ENCODE measurements at regions not wholly inside any gene's neighbourhood (a gene's known extent, or its start where the extent isn't known, plus 50 kb on each side); places are given as distances from the start of the nearest gene placed in this dataset.

GRCh38 chr17:14482715-14483114 lies 181.8 kb downstream of the HS3ST3B1 start:
- Mint-ChIP-seq H3K27ac (ENCODE audit: unreplicated experiment) (no peak overlapping the region), H3K36me3 (ENCODE audit: insufficient read depth, unreplicated experiment) (peaks cover 5% of the 10 kb centered on the region), H3K4me3 (ENCODE audit: unreplicated experiment) (no peak overlapping the region), H3K4me1 (ENCODE audit: low read depth, unreplicated experiment) (no peaks in the 10 kb centered on the region), H3K9me3 (ENCODE audit: unreplicated experiment) (no peaks in the 10 kb centered on the region), H3K27me3 (ENCODE audit: insufficient read depth, unreplicated experiment) (no peaks in the 10 kb centered on the region)
- ChIA-PET POLR2A (no interaction called here), CTCF (no interaction called here)
- H3K4me3 ChIP-seq (ENCODE audit: low read depth, low read length): no peak overlapping the region
- BruUV-seq (replicated peaks): no TSS peak
- no peaks in the 10 kb centered on the region for H3K9me3 ChIP-seq
- no peaks in the 10 kb centered on the region for H3K4me1 ChIP-seq
- TF ChIP-seq CTCF (IDR thresholded peaks at IDR 0.05; ENCODE audit: insufficient read depth in 1 of 2, low read depth in 1 of 2, low read length in 1 of 2, severe bottlenecking in 1 of 2, unreplicated experiment in 1 of 2): no peak
- no peaks in the 10 kb centered on the region for H3K27me3 ChIP-seq (replicated peaks; ENCODE audit: control insufficient read depth, insufficient read depth, low read length)
- no peak for DNase-seq
- H3K36me3 ChIP-seq (ENCODE audit: control insufficient read depth, insufficient read depth, low read length): no peaks in the 10 kb centered on the region
- intact Hi-C loops (cut with micrococcal nuclease; ENCODE audit: unreplicated experiment): no loop called here

GRCh38 chr17:14481664-14482063 lies 180.8 kb downstream of the HS3ST3B1 start:
- H3K4me3 ChIP-seq (ENCODE audit: low read depth, low read length): no peak overlapping the region
- H3K4me1 ChIP-seq: no peaks in the 10 kb centered on the region
- ChIA-PET CTCF (no interaction called here), POLR2A (no interaction called here)
- no peaks in the 10 kb centered on the region for H3K9me3 Mint-ChIP-seq (ENCODE audit: unreplicated experiment)
- DNase-seq: no peak
- H3K4me3 Mint-ChIP-seq (ENCODE audit: unreplicated experiment): no peak overlapping the region
- no TSS peak for BruUV-seq (replicated peaks)
- no peaks in the 10 kb centered on the region for H3K27me3 ChIP-seq (replicated peaks; ENCODE audit: control insufficient read depth, insufficient read depth, low read length)
- intact Hi-C loops (cut with micrococcal nuclease; ENCODE audit: unreplicated experiment): no loop called here
- no peaks in the 10 kb centered on the region for H3K27me3 Mint-ChIP-seq (ENCODE audit: insufficient read depth, unreplicated experiment)
- no peaks in the 10 kb centered on the region for H3K9me3 ChIP-seq
- H3K4me1 Mint-ChIP-seq (ENCODE audit: low read depth, unreplicated experiment): no peaks in the 10 kb centered on the region
- no peaks in the 10 kb centered on the region for H3K36me3 Mint-ChIP-seq (ENCODE audit: insufficient read depth, unreplicated experiment)
- no peak for TF ChIP-seq CTCF (IDR thresholded peaks at IDR 0.05; ENCODE audit: insufficient read depth in 1 of 2, low read depth in 1 of 2, low read length in 1 of 2, severe bottlenecking in 1 of 2, unreplicated experiment in 1 of 2)
- no peak overlapping the region for H3K27ac Mint-ChIP-seq (ENCODE audit: unreplicated experiment)
- no peaks in the 10 kb centered on the region for H3K36me3 ChIP-seq (ENCODE audit: control insufficient read depth, insufficient read depth, low read length)

- Mint-ChIP-seq H3K27ac (ENCODE audit: unreplicated experiment) (no peak overlapping the region), H3K4me3 (ENCODE audit: unreplicated experiment) (no peak overlapping the region), H3K9me3 (ENCODE audit: unreplicated experiment) (no peaks in the 10 kb centered on the region), H3K27me3 (ENCODE audit: insufficient read depth, unreplicated experiment) (no peaks in the 10 kb centered on the region), H3K4me1 (ENCODE audit: low read depth, unreplicated experiment) (no peaks in the 10 kb centered on the region), H3K36me3 (ENCODE audit: insufficient read depth, unreplicated experiment) (no peaks in the 10 kb centered on the region)
- ChIA-PET POLR2A (no interaction called here), CTCF (no interaction called here)
- H3K36me3 ChIP-seq (ENCODE audit: control insufficient read depth, insufficient read depth, low read length): no peaks in the 10 kb centered on the region
- H3K4me3 ChIP-seq (ENCODE audit: low read depth, low read length): no peak overlapping the region
- no peak for TF ChIP-seq CTCF (IDR thresholded peaks at IDR 0.05; ENCODE audit: insufficient read depth in 1 of 2, low read depth in 1 of 2, low read length in 1 of 2, severe bottlenecking in 1 of 2, unreplicated experiment in 1 of 2)
- no peaks in the 10 kb centered on the region for H3K9me3 ChIP-seq
- BruUV-seq (replicated peaks): no TSS peak
- DNase-seq: no peak
- no peaks in the 10 kb centered on the region for H3K27me3 ChIP-seq (replicated peaks; ENCODE audit: control insufficient read depth, insufficient read depth, low read length)
- intact Hi-C loops (cut with micrococcal nuclease; ENCODE audit: unreplicated experiment): no loop called here
- H3K4me1 ChIP-seq: no peaks in the 10 kb centered on the region
Observed at GRCh38 chr17:14474591-14474990, 173.7 kb downstream of the HS3ST3B1 start.

All from Caco-2 (cell line).